H9 (cell line): ENCODE measurements at regions not wholly inside any gene's neighbourhood (a gene's known extent, or its start where the extent isn't known, plus 50 kb on each side); places are given as distances from the start of the nearest gene placed in this dataset.

Experiments used
- DNase-seq: peaks from one replicate; pipeline ENCODE4 v3.0.0-alpha.2; 2017
- H2AFZ ChIP-seq: one replicate; pipeline ENCODE4 v1.6.1; 2013; ENCODE audit warnings: mild to moderate bottlenecking, low read length, control low read depth, moderate library complexity
- H2AK5ac ChIP-seq: 2 replicates; pipeline ENCODE4 v1.6.1; 2013; ENCODE audit warnings: low read length, control low read depth, mixed read lengths; ENCODE audit not compliant: insufficient read length
- H2BK120ac ChIP-seq: one replicate; pipeline ENCODE4 v1.6.1; 2013; ENCODE audit warnings: low read depth, mild to moderate bottlenecking, low read length, control low read depth, inconsistent platforms; ENCODE audit not compliant: poor library complexity, severe bottlenecking
- H2BK12ac ChIP-seq: 2 replicates; pipeline ENCODE4 v1.6.1; 2013; ENCODE audit warnings: low read length, control low read depth, mixed read lengths, low read depth; ENCODE audit not compliant: insufficient read length
- H2BK15ac ChIP-seq: 2 replicates; pipeline ENCODE4 v1.6.1; 2013; ENCODE audit warnings: low read depth, low read length, control low read depth
- H2BK20ac ChIP-seq: one replicate; pipeline ENCODE4 v1.6.1; 2013; ENCODE audit warnings: low read depth, mild to moderate bottlenecking, low read length, control low read depth, inconsistent platforms; ENCODE audit not compliant: poor library complexity, severe bottlenecking
- H2BK5ac ChIP-seq: 2 replicates; pipeline ENCODE4 v1.6.1; 2013; ENCODE audit warnings: low read length, control low read depth, mixed read lengths; ENCODE audit not compliant: insufficient read length
- H3K14ac ChIP-seq: 2 replicates; pipeline ENCODE4 v1.6.1; 2013; ENCODE audit warnings: low read length, control low read depth; ENCODE audit not compliant: insufficient read depth
- H3K18ac ChIP-seq: 2 replicates; pipeline ENCODE4 v1.6.1; 2013; ENCODE audit warnings: low read depth, mild to moderate bottlenecking, mixed read lengths, low read length, control low read depth; ENCODE audit not compliant: insufficient read length
- H3K23ac ChIP-seq: 2 replicates; pipeline ENCODE4 v1.6.1; 2013; ENCODE audit warnings: low read length, control low read depth, mixed read lengths, low read depth; ENCODE audit not compliant: insufficient read length
- H3K23me2 ChIP-seq: 2 replicates; pipeline ENCODE4 v1.6.1; 2013; ENCODE audit warnings: low read depth, mild to moderate bottlenecking, mixed read lengths, low read length, control low read depth; ENCODE audit not compliant: insufficient read length, poor library complexity, severe bottlenecking
- H3K27ac ChIP-seq: 2 replicates; pipeline ENCODE4 v1.5.1; 2013; ENCODE audit warnings: low read length, control low read depth, mixed read lengths, low read depth; ENCODE audit not compliant: insufficient read length
- H3K27me3 ChIP-seq: 2 replicates; pipeline ENCODE4 v1.6.1; 2013; ENCODE audit warnings: low read length, control low read depth, inconsistent platforms; ENCODE audit not compliant: insufficient read depth
- H3K4ac ChIP-seq: 2 replicates; pipeline ENCODE4 v1.6.1; 2013; ENCODE audit warnings: low read depth, mild to moderate bottlenecking, control low read depth, inconsistent platforms, low read length, moderate library complexity
- H3K4me1 ChIP-seq: 2 replicates; pipeline ENCODE4 v1.6.1; 2013; ENCODE audit warnings: low read length, control low read depth, inconsistent platforms; ENCODE audit not compliant: insufficient read depth
- H3K4me2 ChIP-seq: 2 replicates; pipeline ENCODE4 v1.6.1; 2013; ENCODE audit warnings: low read length, control low read depth, mixed read lengths; ENCODE audit not compliant: insufficient read length, insufficient read depth
- H3K56ac ChIP-seq: 2 replicates; pipeline ENCODE4 v1.6.1; 2013; ENCODE audit warnings: low read depth, mild to moderate bottlenecking, mixed read lengths, low read length, control low read depth; ENCODE audit not compliant: insufficient read length
- H3K79me1 ChIP-seq: 2 replicates; pipeline ENCODE4 v1.6.1; 2013; ENCODE audit warnings: low read depth, mild to moderate bottlenecking, moderate library complexity, low read length, control low read depth, inconsistent platforms; ENCODE audit not compliant: insufficient read depth, poor library complexity, severe bottlenecking
- H3K79me2 ChIP-seq: 2 replicates; pipeline ENCODE4 v1.6.1; 2013; ENCODE audit warnings: low read length, control low read depth, inconsistent platforms; ENCODE audit not compliant: insufficient read depth
- H3K9ac ChIP-seq: 2 replicates; pipeline ENCODE4 v1.6.1; 2013; ENCODE audit warnings: low read length, control low read depth, mixed read lengths; ENCODE audit not compliant: insufficient read length; ENCODE audit errors: extremely low read depth
- H3K9me3 ChIP-seq: one replicate; pipeline ENCODE4 v1.6.1; 2013; ENCODE audit warnings: low read depth, low read length, inconsistent platforms; ENCODE audit not compliant: control insufficient read depth
- H3T11ph ChIP-seq: one replicate; pipeline ENCODE4 v1.6.1; 2013; ENCODE audit warnings: mild to moderate bottlenecking, low read length, control low read depth, inconsistent platforms
- H4K20me1 ChIP-seq: one replicate; pipeline ENCODE4 v1.6.1; 2013; ENCODE audit not compliant: control insufficient read depth, insufficient read length, insufficient read depth
- H4K5ac ChIP-seq: 2 replicates; pipeline ENCODE4 v1.6.1; 2013; ENCODE audit warnings: low read depth, mild to moderate bottlenecking, mixed read lengths, low read length, control low read depth; ENCODE audit not compliant: insufficient read length
- H4K8ac ChIP-seq: replicated peaks from 2 replicates; pipeline ENCODE4 v1.6.1; 2013; ENCODE audit warnings: low read length, control low read depth, mixed read lengths, low read depth; ENCODE audit not compliant: insufficient read length
- H4K91ac ChIP-seq: 2 replicates; pipeline ENCODE4 v1.6.1; 2013; ENCODE audit warnings: low read depth, mild to moderate bottlenecking, moderate library complexity, mixed read lengths, low read length, control low read depth; ENCODE audit not compliant: insufficient read length
- H3K27ac Mint-ChIP-seq, 3 experiments: 2 replicates in 2 of 3; 3 replicates in 1 of 3; pipeline ENCODE4 v1.8.0; 2020 to 2021; ENCODE audit warnings: mixed read lengths in 3 of 3, mild to moderate bottlenecking in 1 of 3, moderate library complexity in 1 of 3
- H3K27me3 Mint-ChIP-seq: 2 replicates; pipeline ENCODE4 v1.8.0; 2021; ENCODE audit warnings: low read depth, mild to moderate bottlenecking, moderate library complexity, mixed read lengths
- H3K36me3 Mint-ChIP-seq, 3 experiments: 2 replicates in 2 of 3; 3 replicates in 1 of 3; pipeline ENCODE4 v1.8.0; 2020 to 2021; ENCODE audit warnings: low read depth in 3 of 3, mixed read lengths in 3 of 3; ENCODE audit not compliant: insufficient read depth in 1 of 3
- H3K4me1 Mint-ChIP-seq, 2 experiments: 2 replicates each; pipeline ENCODE4 v1.8.0; 2020; ENCODE audit warnings: mixed read lengths in 2 of 2
- H3K4me3 Mint-ChIP-seq, 2 experiments: 2 replicates in 1 of 2; 3 replicates in 1 of 2; pipeline ENCODE4 v1.8.0; 2020 to 2021; ENCODE audit warnings: mild to moderate bottlenecking in 2 of 2, mixed read lengths in 2 of 2, moderate library complexity in 1 of 2
- H3K9me3 Mint-ChIP-seq, 2 experiments: 2 replicates in 1 of 2; 3 replicates in 1 of 2; pipeline ENCODE4 v1.8.0; 2020; ENCODE audit warnings: mild to moderate bottlenecking in 2 of 2, mixed read lengths in 2 of 2, moderate library complexity in 1 of 2
- CTCF ChIP-seq: fragments of 200-600 bp; sonication (generic); conservative IDR thresholded peaks from 3 replicates; pipeline ENCODE4 v1.8.0; 2021; ENCODE audit warnings: antibody characterized with exemption, mild to moderate bottlenecking
- WGBS: extraction: QIAGEN DNeasy Blood & Tissue Kit; methylation state at CpG from one replicate; pipeline ENCODE4 v1.1.7; 2013; ENCODE audit warnings: missing lambda C conversion rate, low lambda C conversion rate, mixed read lengths; ENCODE audit not compliant: insufficient read length; ENCODE audit errors: extremely low coverage; 5-methylcytosine and 5-hydroxymethylcytosine counted together

GRCh38 chr19:31604493-31605040 lies 255.3 kb upstream of the TSHZ3 start:
- Histone ChIP-seq H4K91ac (no peak overlapping the region), H3K79me1 (no peaks in the 10 kb centered on the region), H3K27ac (no peak overlapping the region), H3K9me3 (no peaks in the 10 kb centered on the region), H3K4me2 (no peak overlapping the region), H2AK5ac (no peak overlapping the region), H2BK15ac (no peak overlapping the region), H4K5ac (no peak overlapping the region), H2BK12ac (no peak overlapping the region), H3K9ac (no peak overlapping the region), H3K27me3 (no peaks in the 10 kb centered on the region), H3K79me2 (no peaks in the 10 kb centered on the region), H3K4ac (no peak overlapping the region), H3K4me1 (no peaks in the 10 kb centered on the region), H3K56ac (no peak overlapping the region), H2BK20ac (no peak overlapping the region), H3T11ph (no peak overlapping the region), H4K20me1 (no peaks in the 10 kb centered on the region), H3K23ac (no peak overlapping the region), H3K23me2 (no peaks in the 10 kb centered on the region), H3K14ac (no peak overlapping the region), H2BK120ac (no peak overlapping the region), H2BK5ac (no peak overlapping the region), H2AFZ (no peak overlapping the region), H3K18ac (no peak overlapping the region), H4K8ac (no peak overlapping the region)
- H3K27me3 Mint-ChIP-seq: 0 out of 2 replicates have a peak, but pooled peaks cover 1% of the 10 kb centered on the region
- H3K4me1 Mint-ChIP-seq: no peaks in the 10 kb centered on the region
- TF ChIP-seq CTCF: no peak
- WGBS: no CpG with 5 or more reads among the region's 10 CpGs
- no peaks in the 10 kb centered on the region for H3K9me3 Mint-ChIP-seq
- no peak for DNase-seq
- no peaks in the 10 kb centered on the region; a peak in 1 of 7 replicates for H3K36me3 Mint-ChIP-seq
- H3K27ac Mint-ChIP-seq: no peak overlapping the region
- H3K4me3 Mint-ChIP-seq: no peak overlapping the region
